IPS DF 4.7 (cell line): ENCODE measurements at regions not wholly inside any gene's neighbourhood (a gene's known extent, or its start where the extent isn't known, plus 50 kb on each side); places are given as distances from the start of the nearest gene placed in this dataset.

Experiments
- DNase-seq: peaks from one replicate; pipeline ENCODE4 v3.0.0-alpha.2; 2013; ENCODE audit warnings: low spot score; ENCODE audit errors: extremely low read depth

DNA sequence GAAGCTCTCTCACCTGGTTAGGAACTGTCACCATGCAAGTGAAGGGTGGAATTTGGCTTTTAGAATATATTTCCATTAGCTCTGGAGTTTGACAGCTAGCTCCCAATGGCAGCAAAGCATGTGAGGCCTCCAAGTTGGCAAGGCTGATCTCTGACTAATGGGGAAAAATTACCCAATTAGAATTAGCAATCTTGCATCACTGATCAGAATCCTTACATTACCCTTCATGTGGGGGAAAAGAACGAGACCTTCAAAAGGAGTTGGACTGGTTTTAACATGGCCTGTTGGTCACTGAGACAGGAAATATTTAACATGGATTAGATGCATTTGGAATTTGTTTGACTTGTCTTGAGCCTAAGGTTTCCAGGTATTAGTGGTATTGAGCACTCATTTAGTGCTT, 192.3 kb upstream of the GDNF start:
- no peak for DNase-seq

GRCh38 chr5:38031304-38031703, 191.5 kb upstream of the GDNF start:
- no peak for DNase-seq

GRCh38 chr5:38029397-38030065, 189.7 kb upstream of the GDNF start:
- DNase-seq, result no peak

GRCh38 chr5:38023799-38024198, 184.0 kb upstream of the GDNF start:
- no peak for DNase-seq

DNA sequence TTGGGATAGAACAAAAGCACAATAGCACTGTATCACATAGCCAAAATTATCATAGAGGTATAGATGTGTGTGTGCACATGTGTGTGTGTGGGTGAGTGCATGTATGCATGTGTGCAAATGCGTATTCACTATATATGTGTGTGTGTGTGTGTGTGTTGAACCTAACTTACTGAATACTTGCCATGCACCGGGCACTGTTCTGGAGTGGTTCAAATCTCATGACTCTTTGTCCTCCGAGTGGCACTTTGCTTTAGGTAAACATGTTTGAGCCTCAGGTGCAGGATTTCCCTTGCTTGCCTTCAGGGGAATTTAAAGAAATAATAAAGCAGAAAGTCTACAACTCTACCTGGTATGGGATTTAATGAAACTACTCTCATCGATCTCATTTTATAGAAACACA, 183.5 kb upstream of the GDNF start:
- DNase-seq, result no peak

DNA sequence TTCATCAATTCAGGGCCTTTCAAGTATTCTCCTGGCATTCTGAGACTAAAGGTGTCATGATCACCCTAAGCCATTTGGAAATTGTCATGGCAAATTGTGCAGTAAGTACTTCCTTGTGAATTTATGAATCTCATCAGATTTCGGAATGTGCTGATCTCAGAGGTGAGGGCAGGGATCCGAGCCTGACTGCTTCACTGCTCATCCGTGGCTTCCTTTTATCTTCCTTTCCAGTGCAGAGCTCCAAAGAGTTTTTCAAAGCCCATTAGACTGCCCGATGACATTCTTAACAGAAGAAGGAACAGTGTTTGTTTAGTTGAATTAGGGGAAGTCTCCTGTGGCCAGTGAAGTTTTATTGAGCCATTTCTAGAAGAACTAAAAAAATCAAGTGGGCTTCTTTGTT, 182.8 kb upstream of the GDNF start:
- no peak for DNase-seq

- DNase-seq, result no peak
Observed at GRCh38 chr5:38018016-38018415, 178.2 kb upstream of the GDNF start.

- DNase-seq, result no peak
Observed at GRCh38 chr5:38013107-38013506, 173.3 kb upstream of the GDNF start.

DNA sequence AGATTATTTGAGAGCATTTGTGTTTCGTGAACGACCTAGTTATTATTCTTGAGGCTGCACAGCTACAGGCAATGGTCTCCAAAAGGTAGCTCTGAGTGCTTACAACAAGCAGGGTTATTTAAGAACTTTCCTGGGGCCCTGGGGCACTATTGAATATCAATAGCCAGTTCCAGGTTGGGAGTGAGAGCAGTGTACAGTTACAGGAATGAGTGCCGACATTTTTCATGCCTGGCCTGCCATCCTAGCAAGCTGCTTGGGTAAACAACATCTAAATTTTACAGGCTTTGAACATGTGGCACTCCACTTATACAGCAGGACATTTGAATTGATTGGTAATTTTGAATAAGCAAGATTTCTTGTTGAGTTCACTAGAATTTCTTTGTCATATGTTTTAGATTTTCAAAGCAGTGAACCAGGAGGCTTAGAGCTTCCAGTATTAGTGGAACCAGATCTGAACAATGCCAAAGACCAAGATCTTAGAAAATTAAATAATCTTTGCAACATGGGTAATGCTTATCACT, 171.9 kb upstream of the GDNF start:
- no peak for DNase-seq

- DNase-seq, result no peak
Observed at GRCh38 chr5:38009749-38010358, 170.0 kb upstream of the GDNF start.

- DNase-seq, result no peak
Observed at GRCh38 chr5:38008198-38008597, 168.4 kb upstream of the GDNF start.

DNA sequence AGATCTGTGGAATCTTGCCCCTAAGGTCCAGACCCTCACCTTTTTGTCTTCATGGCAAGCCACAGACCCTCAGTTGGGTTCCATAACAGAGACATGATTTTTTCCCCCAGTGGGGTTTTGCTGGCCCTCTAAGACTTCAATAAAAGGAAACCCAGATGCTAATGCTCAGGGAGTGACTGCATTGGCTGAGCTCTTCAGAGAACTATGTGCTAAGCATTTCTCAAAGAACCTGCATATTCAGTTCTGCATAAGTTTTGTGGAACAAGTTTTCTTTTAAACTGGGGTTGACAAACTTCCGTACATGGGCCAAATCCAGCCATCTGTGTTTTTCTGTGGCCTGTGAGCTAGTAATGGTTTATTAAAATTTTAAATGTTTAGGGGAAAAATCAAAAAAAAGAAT, 159.8 kb upstream of the GDNF start:
- no peak for DNase-seq

DNA sequence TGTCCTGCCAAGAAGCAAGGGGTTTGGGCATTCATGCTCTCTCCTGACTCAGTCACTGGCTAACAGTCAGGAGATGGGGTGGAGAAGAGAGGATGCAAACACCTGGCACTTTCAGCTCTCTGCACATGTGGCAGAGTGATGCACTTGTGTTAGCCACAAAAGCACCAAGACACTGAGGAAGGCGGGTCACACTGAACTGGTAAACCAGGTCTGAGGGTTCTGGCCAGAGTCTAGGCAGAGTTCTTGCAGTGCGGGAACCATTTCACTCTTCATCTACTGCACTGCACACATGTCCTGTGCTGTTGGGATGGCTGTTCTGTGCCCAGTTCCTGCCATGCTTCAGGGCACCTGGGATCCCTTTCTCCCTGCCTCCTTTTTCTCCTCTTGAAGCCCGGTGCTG, 157.1 kb upstream of the GDNF start:
- no peak for DNase-seq

DNA sequence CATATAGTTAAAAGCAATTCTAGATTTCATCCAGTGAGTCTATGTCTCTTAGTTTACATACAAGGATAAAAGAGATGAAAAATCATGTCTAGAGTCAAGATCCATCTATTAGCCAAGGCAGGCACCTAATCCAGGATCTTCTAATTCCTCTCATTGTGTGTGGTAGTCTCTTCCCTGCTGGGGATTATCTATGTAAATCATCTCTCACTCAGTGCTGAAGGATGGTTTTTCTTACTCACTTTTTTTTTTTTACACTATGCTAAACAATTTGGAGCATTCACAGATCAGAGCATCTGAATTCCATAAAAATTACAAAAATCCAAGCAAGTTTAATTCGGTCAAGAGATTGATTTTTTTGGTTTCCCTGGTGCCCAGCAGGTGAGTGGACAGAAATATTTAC, 154.9 kb upstream of the GDNF start:
- DNase-seq, result no peak

- no peak for DNase-seq
Observed at GRCh38 chr5:37991301-37992299, 151.8 kb upstream of the GDNF start.

DNA sequence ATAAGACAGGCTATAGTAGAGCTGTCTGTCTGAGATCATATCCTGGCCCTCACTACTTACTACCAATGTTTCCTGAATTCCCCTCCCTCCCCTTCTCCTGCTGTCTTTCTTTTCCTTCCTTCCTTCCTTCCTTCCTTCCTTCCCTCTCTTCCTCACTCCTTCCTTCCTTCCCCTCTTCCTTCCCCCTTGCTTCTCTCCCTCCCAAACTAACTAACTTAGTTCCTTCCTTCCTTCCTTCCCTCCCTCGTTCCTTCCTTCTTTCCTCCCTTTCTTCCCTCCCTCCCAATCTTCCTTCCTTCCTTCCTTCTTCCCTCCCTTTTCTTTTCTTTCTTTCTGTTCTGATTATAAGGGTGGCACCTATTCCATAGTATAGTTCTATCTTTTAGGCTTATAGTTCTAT, 150.0 kb upstream of the GDNF start:
- no peak for DNase-seq

DNA sequence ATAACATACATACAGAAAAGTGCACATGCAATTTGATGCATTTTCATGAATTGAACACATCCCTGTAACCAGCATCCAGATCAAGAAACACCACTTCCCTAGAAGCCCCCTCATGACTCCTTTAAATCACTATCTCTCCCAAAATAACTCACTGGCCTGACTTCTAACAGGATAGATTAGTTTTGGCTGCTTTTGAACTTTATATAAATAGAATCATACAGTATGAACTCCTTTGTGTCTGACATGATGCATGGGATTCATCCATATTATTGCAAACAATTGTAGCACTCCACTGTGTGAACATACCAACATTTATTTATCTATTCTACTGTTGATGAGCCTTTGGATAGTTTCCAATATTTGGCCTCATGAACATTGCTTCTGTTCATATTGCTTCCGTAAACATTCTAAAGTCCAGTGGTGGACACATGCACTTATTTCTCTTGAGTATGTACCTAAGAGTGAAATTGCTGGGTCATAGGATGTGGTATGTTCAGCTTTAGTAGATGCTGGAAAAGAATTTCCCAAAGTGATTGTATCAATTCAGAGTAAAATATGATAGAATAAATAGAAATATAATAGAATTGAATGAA, 148.7 kb upstream of the GDNF start:
- DNase-seq, result no peak

GRCh38 chr5:37984300-37984699, 144.5 kb upstream of the GDNF start:
- DNase-seq, result no peak

DNA sequence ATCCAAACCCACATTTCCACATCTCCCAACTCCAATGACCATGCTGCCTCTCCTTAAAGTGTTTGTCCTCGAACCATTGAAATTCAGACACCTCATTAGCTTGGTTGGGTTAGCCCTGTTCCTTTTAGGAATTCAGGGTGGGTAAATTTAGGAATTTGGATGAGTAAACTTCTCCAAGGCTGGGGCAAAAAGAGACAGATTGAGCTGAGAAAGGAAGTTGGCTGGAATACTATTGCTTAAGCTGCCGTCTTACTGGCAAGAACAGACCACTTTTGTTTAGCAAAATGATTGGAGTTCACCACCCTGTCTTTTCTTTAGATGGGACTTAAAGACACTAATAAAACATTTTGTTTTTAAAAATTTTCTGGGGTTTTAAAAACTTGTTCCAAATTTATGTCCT, 143.6 kb upstream of the GDNF start:
- no peak for DNase-seq

DNA sequence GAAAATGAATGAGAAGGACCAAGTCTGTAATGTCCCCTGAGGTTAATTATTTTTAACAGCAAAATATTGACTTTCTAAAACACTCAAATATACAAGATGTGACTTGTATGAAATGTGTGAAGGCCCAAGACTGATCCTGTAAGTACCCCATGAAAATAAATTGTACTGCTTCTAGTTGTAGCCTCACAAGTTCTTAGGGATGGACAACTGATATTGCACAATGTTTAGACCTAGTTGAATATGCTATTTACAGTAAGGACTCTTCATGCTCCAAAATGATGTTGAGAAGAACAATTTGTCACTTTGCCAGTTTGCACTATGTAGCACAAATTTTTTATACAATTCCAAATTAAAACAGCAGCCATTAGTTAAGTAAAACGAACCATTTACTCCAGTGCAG, 139.7 kb upstream of the GDNF start:
- DNase-seq, result no peak

- DNase-seq, result no peak
Observed at GRCh38 chr5:37975531-37975930, 135.7 kb upstream of the GDNF start.
